Esophagus squamous epithelium (tissue), 4 donors: ENCODE measurements at regions not wholly inside any gene's neighbourhood (a gene's known extent, or its start where the extent isn't known, plus 50 kb on each side); places are given as distances from the start of the nearest gene placed in this dataset.

Source experiments
- CTCF ChIP-seq, 6 experiments: fragments of 450-650 bp in 4 of 6; fragments of 200-600 bp in 2 of 6; sonication (generic) in 2 of 6; IDR thresholded peaks; one replicate each; pipeline ENCODE4 v1.5.1; 2016 to 2019; ENCODE audit warnings: antibody characterized with exemption in 6 of 6, mild to moderate bottlenecking in 4 of 6, moderate library complexity in 4 of 6
- POLR2A ChIP-seq, 4 donors: fragments of 450-650 bp; IDR thresholded peaks; one replicate each; pipeline ENCODE4 v1.6.1; 2017; ENCODE audit warnings: antibody characterized with exemption in 4 of 4, mild to moderate bottlenecking in 4 of 4, moderate library complexity in 3 of 4

DNA sequence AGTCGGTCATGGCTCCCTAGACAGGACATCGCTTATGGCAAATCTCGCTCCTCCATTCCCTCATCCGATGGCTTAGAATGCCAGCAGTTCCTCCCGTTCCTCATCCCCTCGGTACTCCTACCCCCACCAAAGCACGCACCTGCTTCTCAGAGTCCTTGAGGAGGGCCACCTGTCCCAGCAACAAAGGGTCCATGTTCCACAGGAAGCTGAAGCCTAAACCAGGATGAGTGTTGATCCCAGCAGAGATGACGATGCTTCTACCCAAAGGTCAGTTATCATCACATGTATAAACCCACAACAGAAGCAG lies 111.2 kb downstream of the THBS2 start:
- TF ChIP-seq CTCF (IDR thresholded peaks at IDR 0.05) (no peak), POLR2A (IDR thresholded peaks at IDR 0.05) (no peak)
